A673 (cell line): ENCODE measurements at regions not wholly inside any gene's neighbourhood (a gene's known extent, or its start where the extent isn't known, plus 50 kb on each side); places are given as distances from the start of the nearest gene placed in this dataset.

Source experiments
- BruUV-seq: library from RNA; stranded (reverse); fragments of 400-500 nt; replicated peaks from 2 replicates; lab custom pipeline; 2021; lab: Mats Ljungman, UMichigan
- CTCF ChIA-PET: fragments of 300-600 bp; sonication (Branson Sonifier 250); formaldehyde crosslinking; loops from one replicate; lab custom pipeline; 2022; ENCODE audit warnings: antibody characterized with exemption; lab: Charles Lee
- POLR2A ChIA-PET: fragments of 300-600 bp; sonication (Branson Sonifier 250); formaldehyde crosslinking; loops from one replicate; lab custom pipeline; 2022; ENCODE audit warnings: antibody characterized with exemption; ENCODE audit not compliant: low non-redundant PET; lab: Charles Lee
- DNase-seq: peaks from one replicate; pipeline ENCODE4 v3.0.0-alpha.2; 2015; ENCODE audit warnings: low spot score
- H3K27ac ChIP-seq: fragments of 200-600 bp; sonication (generic); 2 replicates; pipeline ENCODE4 v1.5.1; 2016; ENCODE audit warnings: mixed run types, low read depth, mild to moderate bottlenecking, mixed read lengths, antibody characterized with exemption, low read length; ENCODE audit not compliant: poor library complexity, severe bottlenecking
- H3K27me3 ChIP-seq: fragments of 200-600 bp; sonication (generic); replicated peaks from 2 replicates; pipeline ENCODE4 v1.6.1; 2017; ENCODE audit warnings: mixed run types, low read depth, mild to moderate bottlenecking, mixed read lengths, antibody characterized with exemption, low read length; ENCODE audit not compliant: insufficient read depth, poor library complexity
- H3K36me3 ChIP-seq: fragments of 200-600 bp; sonication (generic); 2 replicates; pipeline ENCODE4 v1.6.1; 2016; ENCODE audit warnings: mixed run types, mild to moderate bottlenecking, mixed read lengths, antibody characterized with exemption, low read length; ENCODE audit not compliant: insufficient read depth, poor library complexity, severe bottlenecking
- H3K4me1 ChIP-seq: fragments of 200-600 bp; sonication (generic); 2 replicates; pipeline ENCODE4 v1.6.1; 2017; ENCODE audit warnings: mixed run types, mild to moderate bottlenecking, mixed read lengths, antibody characterized with exemption, low read length; ENCODE audit not compliant: insufficient read depth, poor library complexity, severe bottlenecking
- H3K4me3 ChIP-seq: fragments of 200-600 bp; sonication (generic); 2 replicates; pipeline ENCODE4 v1.5.1; 2016; ENCODE audit warnings: low read depth, mixed run types, mild to moderate bottlenecking, mixed read lengths, low read length; ENCODE audit not compliant: poor library complexity, severe bottlenecking
- H3K9me3 ChIP-seq: fragments of 200-600 bp; sonication (generic); 2 replicates; pipeline ENCODE4 v1.6.1; 2016; ENCODE audit warnings: mixed run types, low read depth, mild to moderate bottlenecking, mixed read lengths, antibody characterized with exemption, low read length; ENCODE audit not compliant: poor library complexity, severe bottlenecking
- CTCF ChIP-seq: fragments of 300-800, 200-600 bp; sonication (generic); conservative IDR thresholded peaks from 2 replicates; pipeline ENCODE4 v1.5.1; 2017; ENCODE audit warnings: low read depth, mild to moderate bottlenecking, antibody characterized with exemption, low read length, moderate library complexity, mixed read lengths
- EZH2 ChIP-seq: fragments of 200-600 bp; sonication (generic); IDR thresholded peaks from 2 replicates; pipeline ENCODE4 v1.6.1; 2017; ENCODE audit warnings: borderline replicate concordance, low read depth, mild to moderate bottlenecking, mixed read lengths, antibody characterized with exemption, low read length; ENCODE audit not compliant: poor library complexity, severe bottlenecking
- intact Hi-C: fragments of 100-400 bp; cut with micrococcal nuclease; formaldehyde crosslinking; loops from one replicate; pipeline ENCODE4 v1.10.0; 2022; ENCODE audit not compliant: unreplicated experiment

- TF ChIP-seq CTCF (no peak), EZH2 (no peak)
- Histone ChIP-seq H3K27ac (no peak overlapping the region), H3K9me3 (no peaks in the 10 kb centered on the region), H3K4me1 (no peaks in the 10 kb centered on the region), H3K4me3 (no peak overlapping the region), H3K27me3 (peaks cover 12% of the 10 kb centered on the region), H3K36me3 (no peaks in the 10 kb centered on the region)
- DNase-seq = no peak
- CTCF ChIA-PET = no interaction called here
- no TSS peak for BruUV-seq
- POLR2A ChIA-PET = no interaction called here
- intact Hi-C loops = no loop called here
Observed at GRCh38 chr1:29433830-29434229, 197.5 kb downstream of the PTPRU start.

GRCh38 chr1:29431138-29431537 is 194.8 kb downstream of the PTPRU start:
- no peak for DNase-seq
- BruUV-seq = no TSS peak

GRCh38 chr1:29429656-29430055 is 193.3 kb downstream of the PTPRU start:
- H3K36me3 ChIP-seq = no peaks in the 10 kb centered on the region
- ChIA-PET POLR2A (no interaction called here), CTCF (no interaction called here)
- intact Hi-C loops = no loop called here
- no peaks in the 10 kb centered on the region for H3K27me3 ChIP-seq
- no peak overlapping the region for H3K4me3 ChIP-seq
- H3K27ac ChIP-seq = no peak overlapping the region
- no peak for DNase-seq
- BruUV-seq = no TSS peak
- no peaks in the 10 kb centered on the region for H3K9me3 ChIP-seq
- H3K4me1 ChIP-seq = no peaks in the 10 kb centered on the region
- TF ChIP-seq EZH2 (no peak), CTCF (no peak)

More at GRCh38 chr1:29431138-29431537, 194.8 kb downstream of the PTPRU start:
- CTCF ChIA-PET = no interaction called here
- intact Hi-C loops = no loop called here
- no peak overlapping the region for H3K4me3 ChIP-seq
- POLR2A ChIA-PET = no interaction called here
- no peak overlapping the region for H3K27ac ChIP-seq
- no peaks in the 10 kb centered on the region for H3K9me3 ChIP-seq
- no peaks in the 10 kb centered on the region for H3K36me3 ChIP-seq
- H3K4me1 ChIP-seq = no peaks in the 10 kb centered on the region
- no peaks in the 10 kb centered on the region for H3K27me3 ChIP-seq
- TF ChIP-seq CTCF = no peak
- TF ChIP-seq EZH2 = no peak
